Ascending aorta (tissue), 2 donors: ENCODE measurements at regions not wholly inside any gene's neighbourhood (a gene's known extent, or its start where the extent isn't known, plus 50 kb on each side); places are given as distances from the start of the nearest gene placed in this dataset.

ENCODE experiments used
- DNase-seq, 2 donors: peaks; one replicate each; pipeline ENCODE4 v3.0.0-alpha.2; 2019; ENCODE audit warnings: low spot score in 2 of 2
- H3K27ac ChIP-seq, 2 donors: fragments of 200-600 bp; sonication (generic); one replicate each; pipeline ENCODE4 v1.5.1; 2016 to 2017; ENCODE audit warnings: mild to moderate bottlenecking in 1 of 2
- H3K27me3 ChIP-seq: fragments of 200-600 bp; sonication (generic); one replicate; pipeline ENCODE4 v1.5.1; 2017
- H3K36me3 ChIP-seq, 2 donors: fragments of 200-600 bp; sonication (generic); one replicate each; pipeline ENCODE4 v1.5.1; 2016
- H3K4me1 ChIP-seq, 2 donors: fragments of 200-600 bp; sonication (generic); one replicate each; pipeline ENCODE4 v1.5.1; 2016 to 2017; ENCODE audit warnings: mild to moderate bottlenecking in 1 of 2
- H3K4me3 ChIP-seq, 2 donors: fragments of 200-600 bp; sonication (generic); one replicate each; pipeline ENCODE4 v1.5.1; 2016 to 2017; ENCODE audit warnings: mild to moderate bottlenecking in 1 of 2
- H3K9me3 ChIP-seq, 2 donors: fragments of 200-600 bp; sonication (generic); one replicate each; pipeline ENCODE4 v1.5.1; 2016
- CTCF ChIP-seq, 3 experiments: fragments of 200-600 bp in 2 of 3; fragments of 450-650 bp in 1 of 3; sonication (generic) in 2 of 3; IDR thresholded peaks; one replicate each; pipeline ENCODE4 v1.5.1; 2016 to 2019; ENCODE audit warnings: antibody characterized with exemption in 3 of 3, mild to moderate bottlenecking in 1 of 3, moderate library complexity in 1 of 3
- intact Hi-C: fragments of 100-400 bp; cut with DNase I; formaldehyde crosslinking; loops from one replicate; pipeline ENCODE4 v1.15.1; 2023

GRCh38 chr1:232487236-232487635 lies 142.7 kb downstream of the SIPA1L2 start:
- TF ChIP-seq CTCF (IDR thresholded peaks at IDR 0.05): no peak
- intact Hi-C loops: no loop called here
- H3K9me3 ChIP-seq: no peaks in the 10 kb centered on the region
- DNase-seq: no peak
- H3K27ac ChIP-seq: peak overlapping the region in 1 of 2 donors; percentile 17
- H3K36me3 ChIP-seq: no peaks in the 10 kb centered on the region
- H3K4me3 ChIP-seq: no peak overlapping the region
- H3K4me1 ChIP-seq: peaks cover 0 to 7% of the 10 kb centered on the region in 2 donors
- H3K27me3 ChIP-seq: no peaks in the 10 kb centered on the region

- no peaks in the 10 kb centered on the region for H3K9me3 ChIP-seq
- DNase-seq: no peak
- TF ChIP-seq CTCF (IDR thresholded peaks at IDR 0.05): no peak
- no peaks in the 10 kb centered on the region for H3K27me3 ChIP-seq
- no peaks in the 10 kb centered on the region for H3K36me3 ChIP-seq
- intact Hi-C loops: no loop called here
- peak overlapping the region; percentile 17 to 40 for H3K27ac ChIP-seq
- H3K4me1 ChIP-seq: peaks cover 0 to 7% of the 10 kb centered on the region in 2 donors
- H3K4me3 ChIP-seq: no peak overlapping the region
Observed at GRCh38 chr1:232486454-232487207, 143.3 kb downstream of the SIPA1L2 start.

GRCh38 chr1:232486006-232486405 lies 143.9 kb downstream of the SIPA1L2 start:
- H3K27ac ChIP-seq: peak overlapping the region; percentile 17 to 40
- H3K9me3 ChIP-seq: no peaks in the 10 kb centered on the region
- no peaks in the 10 kb centered on the region for H3K27me3 ChIP-seq
- DNase-seq: no peak
- H3K4me1 ChIP-seq: peaks cover 0 to 7% of the 10 kb centered on the region in 2 donors
- no peak overlapping the region for H3K4me3 ChIP-seq
- intact Hi-C loops: no loop called here
- no peaks in the 10 kb centered on the region for H3K36me3 ChIP-seq
- no peak for TF ChIP-seq CTCF (IDR thresholded peaks at IDR 0.05)

GRCh38 chr1:232484856-232485255 lies 145.1 kb downstream of the SIPA1L2 start:
- TF ChIP-seq CTCF (IDR thresholded peaks at IDR 0.05): no peak
- no peak overlapping the region for H3K27ac ChIP-seq
- no peak overlapping the region for H3K4me3 ChIP-seq
- H3K27me3 ChIP-seq: no peaks in the 10 kb centered on the region
- H3K4me1 ChIP-seq: peaks cover 0 to 7% of the 10 kb centered on the region in 2 donors
- intact Hi-C loops: no loop called here
- DNase-seq: no peak
- no peaks in the 10 kb centered on the region for H3K9me3 ChIP-seq
- no peaks in the 10 kb centered on the region for H3K36me3 ChIP-seq

DNA sequence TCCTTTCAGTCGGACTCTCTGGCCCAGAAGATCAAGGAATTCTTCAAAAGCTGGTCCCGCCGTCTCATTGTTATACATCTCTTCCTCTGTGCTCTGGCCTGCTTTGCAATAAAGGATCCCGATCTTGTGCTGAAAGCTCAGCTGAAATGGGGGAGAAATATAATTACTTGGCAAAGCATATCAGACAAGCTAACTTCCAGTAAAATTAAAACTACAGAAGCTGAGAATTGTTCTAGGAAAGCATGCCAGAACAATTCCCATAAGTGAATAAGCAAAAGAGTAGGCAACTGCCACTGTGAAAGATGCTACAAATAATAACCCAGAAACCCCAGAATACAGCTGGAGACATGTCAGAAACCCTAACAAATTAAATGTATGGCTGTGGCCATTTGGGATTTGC lies 146.1 kb downstream of the SIPA1L2 start:
- no peak for DNase-seq
- no peak overlapping the region for H3K27ac ChIP-seq
- H3K9me3 ChIP-seq: no peaks in the 10 kb centered on the region
- TF ChIP-seq CTCF (IDR thresholded peaks at IDR 0.05): no peak
- H3K4me1 ChIP-seq: peaks cover 0 to 7% of the 10 kb centered on the region in 2 donors
- H3K36me3 ChIP-seq: no peaks in the 10 kb centered on the region
- H3K4me3 ChIP-seq: no peak overlapping the region
- intact Hi-C loops: no loop called here
- no peaks in the 10 kb centered on the region for H3K27me3 ChIP-seq
